RWPE2 (cell line): ENCODE measurements at regions not wholly inside any gene's neighbourhood (a gene's known extent, or its start where the extent isn't known, plus 50 kb on each side); places are given as distances from the start of the nearest gene placed in this dataset.
A peak's percentile ranks its signal among the peaks of the same experiment; 100 is the strongest.

ENCODE experiments used
- ATAC-seq: fragments of 200-7000 bp; cut with Tn5 transposase; 3 replicates; pipeline ENCODE4 v1.9.1; 2021; ENCODE audit warnings: low read depth
- DNase-seq: peaks from one replicate; pipeline ENCODE4 v3.0.0-alpha.2; 2020; ENCODE audit warnings: low spot score
- H3K27ac ChIP-seq: fragments of 450-650 bp; 2 replicates; pipeline ENCODE4 v1.5.1; 2017; ENCODE audit warnings: mild to moderate bottlenecking; ENCODE audit not compliant: poor library complexity, severe bottlenecking
- H3K27me3 ChIP-seq: fragments of 250-450 bp; sonication (Bioruptor Pico); 2 replicates; pipeline ENCODE4 v1.5.1; 2021; ENCODE audit warnings: mild to moderate bottlenecking, moderate library complexity; ENCODE audit not compliant: insufficient read depth, poor library complexity, severe bottlenecking
- H3K36me3 ChIP-seq: fragments of 250-450 bp; sonication (Bioruptor Pico); 2 replicates; pipeline ENCODE4 v1.5.1; 2020; ENCODE audit warnings: low read depth, mild to moderate bottlenecking, moderate library complexity
- H3K4me1 ChIP-seq: fragments of 250-450 bp; sonication (Bioruptor Pico); 2 replicates; pipeline ENCODE4 v1.5.1; 2021; ENCODE audit warnings: mild to moderate bottlenecking, moderate library complexity; ENCODE audit not compliant: insufficient read depth, poor library complexity, severe bottlenecking
- H3K4me3 ChIP-seq: fragments of 250-450 bp; sonication (Bioruptor Pico); 2 replicates; pipeline ENCODE4 v1.5.1; 2021; ENCODE audit warnings: mild to moderate bottlenecking, moderate library complexity; ENCODE audit not compliant: severe bottlenecking
- H3K9me3 ChIP-seq: fragments of 250-450 bp; sonication (Bioruptor Pico); 2 replicates; pipeline ENCODE4 v1.5.1; 2021; ENCODE audit warnings: mild to moderate bottlenecking, moderate library complexity; ENCODE audit not compliant: severe bottlenecking
- TF ChIP-seq, protein P1 (sequence below): fragments of 450-650 bp; IDR thresholded peaks from one replicate; pipeline ENCODE4 v1.5.1; 2017; ENCODE audit warnings: mild to moderate bottlenecking, moderate library complexity; ENCODE audit not compliant: poor library complexity, severe bottlenecking

DNA sequence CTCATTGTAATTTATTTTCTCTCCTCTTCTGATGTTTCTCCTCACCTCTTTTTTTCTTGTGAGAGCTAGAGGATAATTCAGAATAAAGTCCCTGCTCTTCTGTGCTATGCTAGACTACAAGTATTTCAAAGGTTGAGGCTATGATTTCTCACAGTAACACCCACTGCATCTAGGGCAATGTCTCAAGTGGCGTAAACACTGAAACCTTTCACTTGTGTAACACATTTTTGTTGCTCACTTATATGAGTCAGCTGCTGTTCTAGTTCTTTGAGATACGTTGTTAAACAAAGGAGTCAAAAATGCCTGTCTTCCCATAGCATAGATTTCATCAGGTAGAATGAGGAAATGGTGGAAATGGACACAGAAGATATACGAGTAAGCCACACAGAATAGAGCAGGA is 305.1 kb upstream of the PITRM1 start:
- H3K9me3 ChIP-seq: no peaks in the 10 kb centered on the region
- no peak overlapping the region for H3K27ac ChIP-seq
- H3K4me1 ChIP-seq: peaks cover 19% of the 10 kb centered on the region
- DNase-seq (no peak), ATAC-seq (peak; percentile 73)
- H3K27me3 ChIP-seq: no peaks in the 10 kb centered on the region
- no peak overlapping the region for H3K4me3 ChIP-seq
- no peaks in the 10 kb centered on the region for H3K36me3 ChIP-seq
- TF ChIP-seq, protein P1, sequence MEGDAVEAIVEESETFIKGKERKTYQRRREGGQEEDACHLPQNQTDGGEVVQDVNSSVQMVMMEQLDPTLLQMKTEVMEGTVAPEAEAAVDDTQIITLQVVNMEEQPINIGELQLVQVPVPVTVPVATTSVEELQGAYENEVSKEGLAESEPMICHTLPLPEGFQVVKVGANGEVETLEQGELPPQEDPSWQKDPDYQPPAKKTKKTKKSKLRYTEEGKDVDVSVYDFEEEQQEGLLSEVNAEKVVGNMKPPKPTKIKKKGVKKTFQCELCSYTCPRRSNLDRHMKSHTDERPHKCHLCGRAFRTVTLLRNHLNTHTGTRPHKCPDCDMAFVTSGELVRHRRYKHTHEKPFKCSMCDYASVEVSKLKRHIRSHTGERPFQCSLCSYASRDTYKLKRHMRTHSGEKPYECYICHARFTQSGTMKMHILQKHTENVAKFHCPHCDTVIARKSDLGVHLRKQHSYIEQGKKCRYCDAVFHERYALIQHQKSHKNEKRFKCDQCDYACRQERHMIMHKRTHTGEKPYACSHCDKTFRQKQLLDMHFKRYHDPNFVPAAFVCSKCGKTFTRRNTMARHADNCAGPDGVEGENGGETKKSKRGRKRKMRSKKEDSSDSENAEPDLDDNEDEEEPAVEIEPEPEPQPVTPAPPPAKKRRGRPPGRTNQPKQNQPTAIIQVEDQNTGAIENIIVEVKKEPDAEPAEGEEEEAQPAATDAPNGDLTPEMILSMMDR: no peak

DNA sequence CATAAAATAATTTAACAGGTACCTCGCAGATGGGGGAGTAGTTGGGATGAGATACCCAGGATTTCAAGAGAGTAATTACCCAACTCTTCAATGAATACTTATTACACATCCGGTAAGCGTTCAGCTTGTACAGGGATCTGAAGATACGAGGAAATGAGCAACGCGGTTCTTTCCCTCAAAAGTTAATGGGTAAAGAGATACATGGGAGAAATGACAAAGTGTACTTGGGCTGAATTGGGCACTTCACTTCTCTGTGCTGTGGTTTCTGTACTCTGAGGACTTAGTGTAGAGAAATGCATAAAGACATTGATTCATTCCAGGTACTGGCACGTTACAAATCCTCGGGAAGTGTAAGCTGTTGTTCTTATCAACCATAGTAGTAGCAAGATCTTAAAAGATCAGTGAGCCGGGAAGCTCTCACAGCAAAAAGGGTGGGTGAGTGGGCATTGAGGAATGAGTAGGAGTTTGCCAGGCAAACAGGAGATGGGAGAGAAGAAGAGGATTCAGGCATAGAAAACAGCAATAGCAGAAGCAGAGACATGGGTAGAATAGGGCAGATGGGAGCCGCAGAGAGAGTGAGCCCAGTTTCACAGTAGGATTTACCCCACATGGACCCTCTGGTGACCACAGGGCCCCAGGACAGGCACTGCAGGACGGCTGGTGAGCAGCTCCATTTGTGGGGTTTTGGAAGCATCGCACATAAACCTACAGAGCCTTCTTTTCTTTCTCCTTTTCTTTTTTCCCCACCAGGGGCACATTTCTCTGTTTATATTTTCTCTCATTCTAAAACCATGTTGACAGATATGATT is 304.3 kb upstream of the PITRM1 start:
- TF ChIP-seq, protein P1: no peak
- Histone ChIP-seq H3K4me3 (no peak overlapping the region), H3K9me3 (no peaks in the 10 kb centered on the region), H3K36me3 (no peaks in the 10 kb centered on the region), H3K4me1 (peaks cover 14% of the 10 kb centered on the region), H3K27me3 (no peaks in the 10 kb centered on the region), H3K27ac (no peak overlapping the region)
- DNase-seq (no peak), ATAC-seq (no peak)

DNA sequence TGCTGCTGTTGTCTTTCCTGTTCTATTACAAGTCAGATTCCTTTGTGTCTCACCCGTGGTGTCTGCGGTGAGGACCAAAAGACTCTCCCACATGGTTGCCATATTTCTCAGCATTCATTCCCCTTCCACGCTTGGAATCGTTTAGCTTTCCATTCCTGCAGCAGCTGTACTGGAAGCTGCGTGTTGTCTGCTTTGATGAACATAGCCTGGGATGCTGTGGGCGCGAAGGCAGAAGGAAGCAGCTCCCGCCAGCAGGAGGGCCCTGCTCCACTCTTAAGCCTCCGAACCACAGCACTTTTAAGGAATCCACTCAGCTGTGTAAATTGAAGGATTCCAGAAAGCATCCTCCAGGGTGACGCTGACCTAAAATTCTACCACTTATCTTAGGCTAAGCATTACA is 303.6 kb upstream of the PITRM1 start:
- ATAC-seq (no peak), DNase-seq (no peak)
- TF ChIP-seq, protein P1: no peak
- H3K27me3 ChIP-seq: no peaks in the 10 kb centered on the region
- no peaks in the 10 kb centered on the region for H3K9me3 ChIP-seq
- no peak overlapping the region for H3K27ac ChIP-seq
- no peak overlapping the region for H3K4me3 ChIP-seq
- H3K36me3 ChIP-seq: no peaks in the 10 kb centered on the region
- peaks cover 13% of the 10 kb centered on the region for H3K4me1 ChIP-seq

DNA sequence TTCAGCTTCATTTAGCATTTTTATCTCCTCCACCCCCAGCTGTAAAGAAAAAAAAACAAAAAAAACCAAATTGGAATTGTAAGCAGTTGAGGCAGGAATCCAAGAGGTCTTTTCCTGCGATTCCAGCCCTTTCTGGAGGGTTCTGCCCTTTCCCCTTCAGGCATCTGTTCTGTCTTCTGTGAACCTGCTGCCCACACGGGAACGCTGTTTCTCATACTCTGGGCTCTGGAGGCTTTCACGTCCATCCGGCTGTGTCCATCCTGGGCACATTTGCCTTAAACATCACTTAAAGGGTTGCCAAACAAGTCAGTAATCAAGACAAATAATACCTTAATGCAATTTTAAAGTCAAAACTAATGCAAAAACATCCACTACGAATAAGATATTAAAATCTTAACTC is 302.8 kb upstream of the PITRM1 start:
- TF ChIP-seq, protein P1: no peak
- ATAC-seq (no peak), DNase-seq (no peak)
- no peak overlapping the region for H3K27ac ChIP-seq
- no peaks in the 10 kb centered on the region for H3K36me3 ChIP-seq
- H3K4me3 ChIP-seq: no peak overlapping the region
- H3K4me1 ChIP-seq: peaks cover 13% of the 10 kb centered on the region
- no peaks in the 10 kb centered on the region for H3K9me3 ChIP-seq
- no peaks in the 10 kb centered on the region for H3K27me3 ChIP-seq

DNA sequence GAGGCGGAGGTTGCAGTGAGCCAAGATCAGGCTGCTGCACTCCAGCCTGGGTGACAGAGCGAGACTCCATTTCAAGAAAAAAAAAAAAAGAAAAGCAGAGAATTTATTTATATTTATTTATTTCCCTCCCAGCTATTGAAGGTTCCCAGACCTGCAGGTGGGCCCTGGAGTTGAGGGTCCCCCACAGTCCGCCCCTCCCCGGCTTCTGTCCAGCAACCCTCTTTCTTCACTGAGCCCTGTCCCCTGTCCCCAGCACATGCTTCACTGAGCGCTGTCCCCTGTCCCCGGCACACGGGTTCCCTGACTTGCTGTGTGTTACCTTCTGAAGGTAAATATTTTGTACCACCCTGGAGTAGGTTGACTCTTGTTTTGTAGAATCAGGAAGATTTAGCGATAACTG is 301.7 kb upstream of the PITRM1 start:
- Histone ChIP-seq H3K4me1 (peaks cover 19% of the 10 kb centered on the region), H3K9me3 (no peaks in the 10 kb centered on the region), H3K36me3 (no peaks in the 10 kb centered on the region), H3K27me3 (no peaks in the 10 kb centered on the region), H3K27ac (no peak overlapping the region), H3K4me3 (no peak overlapping the region)
- TF ChIP-seq, protein P1: no peak
- ATAC-seq (no peak), DNase-seq (no peak)
